HG02973 (cell line): ENCODE measurements at regions not wholly inside any gene's neighbourhood (a gene's known extent, or its start where the extent isn't known, plus 50 kb on each side); places are given as distances from the start of the nearest gene placed in this dataset.

Experiments
- ATAC-seq: cut with Tn5 transposase; IDR thresholded peaks from one replicate; pipeline ENCODE4 v1.9.1; 2021; ENCODE audit warnings: moderate library complexity; ENCODE audit not compliant: unreplicated experiment

GRCh38 chr4:56757821-56758411 is 63.6 kb downstream of the SPINK2 start:
- peak; percentile 94 for ATAC-seq

DNA sequence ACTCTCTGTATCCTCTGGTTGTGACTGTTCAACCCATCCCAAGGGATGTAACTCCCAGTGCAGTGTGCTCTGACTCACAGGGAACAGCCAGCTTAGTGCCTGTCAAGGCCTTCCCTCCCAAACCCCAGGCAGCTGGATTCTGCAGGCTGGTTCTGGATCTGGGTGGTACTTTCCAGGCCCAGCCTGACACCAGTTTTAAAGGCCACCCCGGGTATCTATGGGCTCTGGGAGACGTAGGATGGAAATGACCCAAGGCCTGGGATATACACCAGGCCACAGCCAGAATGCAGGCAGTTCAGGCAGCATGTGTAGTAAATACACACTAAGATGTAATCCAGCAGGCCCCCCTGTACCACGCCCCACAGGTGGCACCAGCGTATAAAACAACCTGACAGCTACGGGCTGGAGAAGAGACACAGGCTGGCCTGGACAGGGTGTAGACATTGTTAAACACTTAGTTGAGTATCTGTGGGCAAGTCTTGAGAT is 64.2 kb downstream of the SPINK2 start:
- ATAC-seq = peak; percentile 35

DNA sequence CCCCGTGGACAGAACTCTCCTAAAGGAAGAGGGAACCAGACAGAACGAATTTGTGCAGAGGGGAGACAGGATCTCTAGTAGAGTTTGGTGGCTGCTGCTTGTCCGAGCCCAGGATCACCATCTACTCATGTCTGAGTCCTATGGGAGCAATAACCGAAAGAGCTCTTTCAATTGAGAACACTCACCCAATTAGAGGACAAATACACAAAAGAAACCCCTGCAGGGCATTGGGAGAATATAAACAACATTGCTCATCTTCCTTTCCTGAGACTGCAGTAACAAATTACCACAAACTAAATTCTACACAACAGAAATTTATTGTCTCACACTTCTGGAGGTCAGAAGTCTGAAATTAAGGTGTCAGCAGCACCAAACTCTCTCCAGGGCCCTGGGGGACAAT is 65.6 kb downstream of the SPINK2 start:
- ATAC-seq = no peak

DNA sequence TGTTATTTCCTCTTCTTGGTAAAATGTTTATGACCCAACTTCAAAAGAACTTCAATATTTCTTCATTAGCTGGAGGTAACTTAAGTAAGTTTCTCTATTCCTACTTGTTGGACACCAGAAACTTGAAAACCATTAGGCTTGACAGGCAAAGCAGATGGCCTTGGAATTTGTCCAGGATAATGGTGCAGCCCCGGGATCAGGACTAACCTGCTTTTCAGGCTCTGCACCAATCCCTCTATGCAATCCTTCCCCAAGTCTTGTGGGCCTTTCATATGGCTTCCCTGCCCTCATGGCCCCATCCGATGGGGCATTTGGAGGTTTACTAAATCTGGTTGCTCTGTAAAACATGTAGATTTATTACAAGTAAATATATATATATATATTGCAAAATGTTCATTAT is 68.5 kb downstream of the SPINK2 start:
- no peak for ATAC-seq

GRCh38 chr4:56750231-56750630 is 69.1 kb upstream of the HOPX start:
- ATAC-seq = no peak

DNA sequence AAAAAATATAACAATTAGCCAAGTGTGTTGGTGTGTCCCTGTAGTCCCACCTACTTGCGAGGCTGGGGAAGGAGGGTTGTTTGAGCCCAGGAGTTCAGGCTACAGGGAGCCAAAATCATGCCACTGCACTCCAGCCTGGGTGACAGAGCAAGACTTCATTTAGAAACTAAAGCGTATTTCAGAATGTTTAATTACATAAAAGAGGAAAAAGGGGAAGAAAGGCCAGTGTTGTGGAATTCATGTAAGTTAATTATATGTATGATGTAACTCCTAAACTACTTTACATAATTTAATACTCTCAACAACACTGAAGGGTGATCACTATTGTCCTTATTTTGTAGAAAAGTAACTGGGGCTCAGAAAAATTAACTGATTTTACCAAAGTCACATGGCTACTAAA is 67.2 kb upstream of the HOPX start:
- ATAC-seq = no peak

GRCh38 chr4:56746639-56747038 is 65.5 kb upstream of the HOPX start:
- ATAC-seq = no peak

GRCh38 chr4:56745042-56745441 is 63.9 kb upstream of the HOPX start:
- no peak for ATAC-seq

DNA sequence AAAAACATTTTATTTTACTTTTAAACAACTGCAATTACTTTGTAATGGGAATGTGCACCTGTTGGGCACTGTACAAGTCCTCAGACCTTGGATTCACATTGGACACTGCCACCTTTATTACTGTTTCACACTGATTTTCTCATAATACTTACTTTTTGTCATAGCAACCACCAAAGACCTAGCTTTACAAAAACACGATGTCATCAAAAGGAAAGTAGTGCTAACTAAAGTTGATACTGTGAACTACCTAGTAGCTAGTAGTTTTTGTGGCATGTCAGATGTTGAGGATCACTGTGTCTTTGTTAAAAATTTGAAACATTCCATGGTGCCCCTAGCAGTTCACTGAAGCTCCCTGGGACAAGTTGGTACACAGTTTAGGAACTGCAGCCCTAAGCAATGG is 62.9 kb upstream of the HOPX start:
- ATAC-seq = no peak

DNA sequence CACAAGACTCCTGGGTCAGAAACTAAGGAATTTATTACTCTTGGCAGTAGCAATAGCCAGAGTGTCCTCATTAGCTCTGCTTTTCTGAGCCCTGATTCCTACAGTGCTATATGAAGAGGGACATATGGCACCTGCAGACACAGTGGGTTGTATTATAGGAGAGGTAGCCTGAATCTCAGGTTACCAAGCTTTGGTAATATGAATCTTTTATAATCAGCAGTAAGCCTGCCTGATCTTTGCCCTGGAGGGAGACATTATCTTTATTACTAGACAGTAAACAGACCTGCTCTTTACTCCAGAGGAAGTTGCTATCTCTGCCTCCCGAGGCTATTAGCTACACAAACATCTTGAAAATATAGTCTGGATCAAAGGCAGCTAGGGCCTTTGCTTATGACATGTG is 62.5 kb upstream of the HOPX start:
- ATAC-seq = no peak

- ATAC-seq = no peak
These were observed 61.2 kb upstream of the HOPX start for GRCh38 chr4:56742080-56742871.

DNA sequence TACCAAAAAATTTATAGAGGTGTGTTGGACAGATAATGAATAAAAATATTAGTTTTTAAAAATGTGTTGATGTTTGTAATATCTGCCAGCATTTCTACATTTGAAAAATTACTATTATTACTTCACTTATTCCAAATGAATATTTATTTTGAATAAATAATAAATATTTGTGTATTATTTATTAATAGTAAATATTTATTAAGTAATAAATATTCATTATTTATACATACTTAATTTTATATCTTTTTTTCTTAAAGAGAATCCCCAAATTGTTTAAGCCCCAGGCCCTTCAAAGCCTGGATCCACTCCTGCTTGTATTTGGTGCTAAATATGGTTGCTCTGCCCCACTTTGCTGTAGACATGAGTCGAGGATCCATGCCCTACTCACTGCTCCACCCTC is 60.5 kb upstream of the HOPX start:
- ATAC-seq = no peak

GRCh38 chr4:56739066-56739777 is 58.1 kb upstream of the HOPX start:
- ATAC-seq = no peak

- ATAC-seq = no peak
These were observed 56.6 kb upstream of the HOPX start for GRCh38 chr4:56737666-56738065.

- no peak for ATAC-seq
These were observed 52.3 kb upstream of the HOPX start for GRCh38 chr4:56733352-56733751.

GRCh38 chr4:56732301-56732700 is 51.2 kb upstream of the HOPX start:
- no peak for ATAC-seq

DNA sequence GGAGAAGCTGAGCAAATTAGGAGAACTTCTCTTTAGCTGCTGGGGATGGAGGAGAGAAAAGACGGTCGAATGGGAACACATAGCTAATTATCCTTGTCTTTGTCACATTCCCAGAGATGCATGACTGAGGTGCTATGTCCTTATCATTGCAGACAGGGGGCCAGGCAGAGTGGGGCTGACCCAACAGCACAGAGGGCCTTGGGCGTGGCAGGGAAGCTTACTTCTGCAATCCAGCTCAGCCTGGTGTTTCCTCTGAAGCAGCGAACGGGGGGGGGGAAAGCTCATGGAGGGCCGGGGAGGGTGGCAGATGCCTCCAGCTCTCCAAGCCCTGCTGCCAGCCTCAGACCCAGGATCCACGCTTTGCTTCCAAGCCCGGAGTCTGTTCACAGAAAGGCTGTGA is 50.8 kb upstream of the HOPX start:
- ATAC-seq = no peak
